CD4-positive, alpha-beta T cell treated with Interleukin-2 at 100 ng/mL for 4 hours (primary cell): ENCODE measurements at regions not wholly inside any gene's neighbourhood (a gene's known extent, or its start where the extent isn't known, plus 50 kb on each side); places are given as distances from the start of the nearest gene placed in this dataset.

ENCODE experiments used
- DNase-seq: peaks from one replicate; pipeline ENCODE4 v3.0.0-alpha.2; 2020; ENCODE audit warnings: low spot score

DNA sequence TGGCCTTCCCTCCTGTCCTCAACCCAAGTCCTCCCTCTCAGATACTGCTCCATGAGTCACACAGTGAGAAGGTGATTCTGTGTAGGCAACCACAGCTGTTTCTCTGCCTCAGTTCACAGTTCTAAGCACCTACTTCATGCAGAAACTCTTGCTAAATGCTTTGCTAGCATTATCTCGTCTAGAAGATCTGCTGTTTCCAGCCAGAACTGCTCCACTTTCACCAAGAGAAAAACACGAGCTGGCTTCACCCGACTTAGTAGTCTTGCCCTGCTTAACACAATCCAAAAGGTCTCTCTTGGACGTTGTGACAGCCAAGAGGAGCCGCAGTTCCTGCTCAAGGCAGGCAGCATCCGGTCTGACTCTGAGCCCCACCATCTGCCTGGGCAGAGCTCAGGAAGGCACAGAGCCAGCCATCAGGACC lies 272.1 kb downstream of the UACA start:
- no peak for DNase-seq

DNA sequence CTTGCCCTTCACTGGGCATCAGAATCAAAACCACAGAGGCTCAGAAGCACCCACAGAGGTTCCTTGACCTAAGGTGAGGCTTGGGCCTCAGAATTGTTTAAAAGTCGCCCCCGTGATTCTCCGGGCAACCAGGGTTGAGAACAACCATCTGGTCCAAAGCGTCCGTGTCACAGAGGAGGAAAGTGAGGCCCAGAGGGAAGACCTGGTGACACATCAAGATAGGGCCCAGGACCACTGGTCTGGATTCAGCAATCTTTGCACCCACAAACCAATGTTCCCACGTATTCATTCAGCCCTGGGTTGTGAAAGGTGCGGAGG lies 272.6 kb downstream of the UACA start:
- DNase-seq = no peak

DNA sequence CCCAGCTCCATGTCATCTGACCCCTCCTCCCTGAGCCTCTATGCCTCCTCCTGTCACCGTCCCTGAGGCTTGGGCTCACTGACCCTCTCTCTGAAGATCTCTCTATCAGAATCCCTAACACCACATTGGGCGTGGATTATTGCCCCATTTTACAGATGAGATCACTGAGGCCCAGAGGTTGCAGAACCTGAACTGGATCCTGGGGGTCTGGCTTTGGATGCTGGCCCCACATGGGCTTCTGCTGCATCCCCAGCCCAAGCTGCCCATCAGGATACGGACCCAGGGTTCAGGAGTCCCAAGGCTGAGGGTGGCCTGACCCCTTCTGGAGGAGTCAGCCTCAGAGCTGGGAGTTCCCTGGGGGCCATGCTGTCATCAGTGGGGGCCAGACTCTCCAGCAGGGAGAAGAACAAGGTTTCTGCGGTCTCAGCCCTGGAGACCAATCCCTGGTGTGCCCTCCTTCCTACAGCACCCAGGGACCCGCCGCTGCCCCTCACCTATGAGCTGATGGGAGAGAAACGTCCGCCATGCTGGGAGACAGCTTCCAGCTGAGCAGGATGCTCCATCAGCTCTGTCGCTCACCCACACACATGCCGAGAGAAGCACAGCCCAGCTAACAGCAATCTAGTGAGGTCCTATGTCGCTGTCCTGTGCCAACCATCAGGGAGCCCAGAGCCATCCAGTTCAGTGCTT lies 273.1 kb downstream of the UACA start:
- DNase-seq = no peak

DNA sequence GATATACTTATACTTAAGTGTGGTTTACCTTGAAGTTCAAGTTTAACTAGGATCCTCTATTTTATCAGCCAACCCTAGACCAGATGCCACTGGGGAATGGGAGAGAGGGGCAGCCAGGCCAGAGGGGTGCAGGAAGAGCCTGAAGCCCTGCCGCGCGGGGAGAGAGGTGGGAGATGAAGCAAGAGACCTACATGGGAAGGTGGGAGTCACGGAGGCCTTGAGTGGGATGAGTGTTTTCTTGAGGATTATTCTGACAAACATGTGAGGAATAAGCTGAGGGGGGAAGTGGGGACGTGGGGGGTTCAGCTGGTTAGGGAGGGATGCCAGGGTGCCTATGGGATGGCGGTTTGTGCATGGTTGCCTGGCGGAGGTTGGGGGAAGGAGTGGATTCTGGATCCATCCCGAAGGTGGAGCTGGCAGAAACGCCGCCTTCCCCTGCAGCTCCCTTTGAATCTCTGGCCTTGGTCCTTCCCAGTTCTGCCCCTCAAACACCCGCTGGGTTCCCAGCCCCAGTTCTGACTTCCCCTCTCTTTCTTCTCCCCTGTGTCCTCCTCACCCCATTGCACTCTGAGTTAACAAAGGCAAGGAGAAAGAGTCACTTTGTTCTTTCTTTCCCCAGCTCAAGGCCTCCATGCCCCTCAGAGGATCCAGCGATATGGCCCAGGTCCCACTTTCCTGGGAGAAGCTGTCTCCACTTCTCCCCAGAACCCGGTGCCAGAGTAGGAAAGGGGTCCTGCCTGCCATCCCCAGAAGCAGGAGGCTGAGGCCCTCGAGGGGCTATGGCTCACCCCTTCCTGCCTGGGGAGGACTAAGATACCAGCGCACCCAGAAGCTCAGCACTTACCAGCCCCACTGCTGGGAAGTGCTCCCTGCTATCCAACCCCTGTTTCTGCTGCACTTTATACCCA lies 274.2 kb downstream of the UACA start:
- DNase-seq = no peak

DNA sequence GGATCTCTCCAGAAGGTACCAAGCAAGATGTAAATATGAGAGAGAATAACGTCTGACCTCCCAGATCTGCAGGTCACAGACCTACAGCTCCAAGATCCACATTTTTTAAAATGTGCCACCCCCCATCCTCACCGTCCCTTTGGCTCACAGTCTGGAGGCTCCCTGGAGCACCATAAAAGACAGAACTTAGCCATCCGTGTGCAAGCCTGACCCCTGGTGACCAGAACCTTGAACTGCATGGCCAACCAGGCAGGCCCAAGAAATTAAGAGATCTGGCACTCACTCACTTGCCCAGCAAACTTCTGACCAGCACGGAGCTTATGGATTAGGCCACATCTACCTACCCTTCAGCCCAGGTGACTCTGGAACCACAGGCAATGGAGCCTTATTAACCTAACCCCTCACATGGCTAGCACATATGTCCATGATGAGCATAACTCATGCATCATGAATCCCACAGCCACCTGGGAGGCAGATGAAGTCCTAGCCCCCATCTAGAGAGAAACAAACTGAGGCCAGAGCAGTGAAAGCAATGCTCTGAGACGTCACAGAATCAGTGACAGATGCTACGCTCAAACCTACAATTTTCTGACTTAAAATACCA lies 275.3 kb downstream of the UACA start:
- DNase-seq = peak; percentile 79

DNA sequence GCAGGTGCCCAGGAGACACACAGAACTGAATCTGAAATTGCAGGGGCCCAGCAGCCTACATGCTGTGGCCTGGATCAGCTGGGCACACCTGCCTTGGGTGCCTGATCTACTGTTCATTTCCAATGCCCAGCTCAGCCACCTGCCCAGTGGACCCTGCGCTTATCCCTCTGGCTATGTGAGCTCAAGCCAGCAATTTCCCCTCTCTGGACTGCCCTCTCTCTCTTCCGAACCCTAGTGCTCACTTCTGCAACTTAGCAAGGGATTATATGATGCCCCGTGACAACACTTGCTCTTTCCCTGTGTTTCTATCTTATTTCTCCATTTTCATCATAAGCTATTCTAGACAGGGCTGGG lies 276.0 kb downstream of the UACA start:
- no peak for DNase-seq

DNA sequence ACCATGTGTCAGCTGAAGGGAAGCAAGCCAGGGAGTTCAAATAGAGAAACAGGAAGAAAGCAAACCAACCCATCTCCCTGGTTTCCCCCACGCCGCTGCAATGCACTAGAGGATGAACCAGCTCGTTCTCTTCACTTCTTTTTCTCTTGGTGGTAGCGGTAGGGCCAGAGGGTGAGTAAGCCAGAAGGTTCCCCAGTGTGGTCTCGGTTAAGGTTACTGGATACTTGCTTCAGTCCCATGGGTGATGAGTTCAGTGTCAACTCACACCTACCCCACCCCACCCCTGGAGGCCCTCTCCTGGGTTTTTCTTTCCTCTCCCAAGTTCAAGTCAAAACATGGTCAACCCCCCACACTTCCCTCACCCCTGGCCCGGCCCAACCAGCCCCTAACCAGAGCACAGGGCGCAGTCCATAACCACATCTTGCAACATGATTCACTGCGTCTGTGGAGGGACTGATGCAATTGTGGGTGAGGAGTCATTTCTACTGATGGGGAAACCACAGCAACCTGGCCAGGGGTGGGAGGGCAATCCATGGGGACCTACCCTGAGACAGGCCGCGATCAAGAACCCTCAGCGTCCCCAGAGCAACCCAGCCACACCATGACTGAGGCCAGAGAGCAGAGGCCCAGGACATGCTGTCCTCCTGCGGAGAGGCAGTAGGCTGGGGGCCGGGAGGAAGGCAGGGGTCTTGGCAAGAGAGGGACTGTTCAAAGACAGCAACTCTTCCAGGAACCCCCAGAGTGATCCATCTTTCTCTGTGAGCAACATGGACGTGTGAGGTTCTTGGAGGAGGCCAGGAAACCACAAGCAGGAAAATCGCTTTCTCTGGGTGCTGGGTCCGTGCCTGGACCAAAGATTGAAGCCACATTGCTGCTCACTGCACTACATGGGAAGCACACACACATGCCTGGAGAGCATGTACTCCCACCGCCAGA lies 276.6 kb downstream of the UACA start:
- DNase-seq = peak; percentile 84

DNA sequence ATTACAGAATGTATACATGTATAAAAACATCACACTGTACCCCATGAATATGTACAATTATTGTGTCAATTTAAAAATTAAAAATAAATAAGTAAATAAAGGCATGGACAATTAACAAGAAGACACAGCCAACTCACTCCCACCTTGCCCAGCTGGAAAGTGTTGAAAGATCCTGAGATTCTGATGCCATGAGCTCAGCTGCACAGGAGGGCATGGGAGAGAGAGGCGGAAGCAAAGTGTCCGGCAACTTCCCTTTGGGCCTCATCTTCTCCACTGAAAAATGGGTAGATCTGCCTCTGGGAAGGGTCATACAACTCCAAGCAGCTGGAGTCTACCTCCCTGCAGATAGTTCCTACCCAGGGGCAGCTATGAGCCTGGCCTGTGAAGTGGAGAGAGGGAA lies 277.3 kb downstream of the UACA start:
- no peak for DNase-seq

DNA sequence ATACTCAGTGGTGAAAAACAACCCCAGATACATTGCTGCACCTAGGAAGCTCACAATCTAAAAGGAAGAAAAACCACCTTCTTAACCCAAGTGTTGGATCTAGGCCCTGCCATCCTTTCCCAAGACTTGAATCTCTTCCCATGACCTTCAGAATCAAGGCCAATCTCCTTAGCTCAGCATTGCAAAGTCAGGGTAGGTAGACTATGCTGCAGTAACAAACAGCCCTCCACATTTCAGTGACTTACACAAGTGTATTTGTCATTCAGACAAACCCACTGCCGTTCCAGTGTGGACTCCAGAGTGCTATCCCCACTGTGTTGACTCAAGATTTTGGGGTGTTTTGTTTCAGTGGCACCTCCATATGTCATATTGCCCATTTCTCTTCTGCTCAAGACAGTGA lies 278.4 kb downstream of the UACA start:
- no peak for DNase-seq

DNA sequence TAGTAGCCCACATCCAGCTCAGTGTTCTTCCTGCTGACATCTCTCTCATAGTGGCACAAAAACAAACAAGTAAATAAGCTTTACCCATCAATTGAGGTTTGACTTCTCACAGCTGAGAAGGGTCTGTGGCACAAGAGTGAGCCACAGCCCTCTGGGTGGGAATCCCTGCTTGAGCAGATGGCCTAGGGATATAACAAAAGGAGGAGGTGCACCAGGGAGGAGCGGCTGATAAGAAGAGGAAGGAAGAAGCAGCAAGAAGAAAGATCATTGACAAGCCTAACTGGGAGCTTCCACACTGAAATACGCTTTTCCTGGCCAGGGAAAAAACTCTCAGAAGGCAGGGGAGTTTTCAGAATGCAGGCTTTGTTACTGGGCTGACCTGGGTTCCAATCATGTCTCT lies 279.8 kb downstream of the UACA start:
- no peak for DNase-seq

DNA sequence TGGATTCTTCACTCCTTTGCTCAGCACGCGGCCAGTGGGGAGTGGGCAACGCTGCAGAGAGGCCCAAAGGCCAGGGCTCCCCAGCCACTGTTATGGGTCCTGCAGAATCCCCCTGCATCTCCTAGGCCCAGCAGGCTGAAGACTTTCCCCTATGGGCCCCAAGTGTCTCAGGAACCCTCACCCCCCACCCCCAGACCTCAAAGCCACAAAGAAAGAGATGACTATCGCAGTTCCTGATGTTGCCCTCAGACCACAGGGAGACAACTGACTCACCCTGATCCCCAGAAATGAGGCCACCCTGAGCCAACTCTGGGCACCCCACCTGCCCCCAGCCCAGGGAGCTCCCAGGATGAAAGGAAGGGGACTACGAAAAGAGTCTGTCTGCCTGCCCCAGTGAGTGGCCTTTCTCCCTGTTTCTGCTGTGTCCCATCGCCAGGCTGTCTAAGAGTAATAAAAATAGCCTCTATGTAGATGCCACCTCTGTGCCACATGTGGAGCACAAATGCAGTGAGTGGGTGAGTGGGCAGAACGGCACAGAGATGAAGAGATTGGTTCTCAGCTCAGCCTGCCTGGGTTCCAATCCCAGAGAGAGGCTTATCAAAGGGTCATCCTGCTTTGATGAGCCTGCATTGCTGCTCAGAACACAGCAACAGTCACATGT lies 283.0 kb downstream of the UACA start:
- DNase-seq = peak; percentile 71

DNA sequence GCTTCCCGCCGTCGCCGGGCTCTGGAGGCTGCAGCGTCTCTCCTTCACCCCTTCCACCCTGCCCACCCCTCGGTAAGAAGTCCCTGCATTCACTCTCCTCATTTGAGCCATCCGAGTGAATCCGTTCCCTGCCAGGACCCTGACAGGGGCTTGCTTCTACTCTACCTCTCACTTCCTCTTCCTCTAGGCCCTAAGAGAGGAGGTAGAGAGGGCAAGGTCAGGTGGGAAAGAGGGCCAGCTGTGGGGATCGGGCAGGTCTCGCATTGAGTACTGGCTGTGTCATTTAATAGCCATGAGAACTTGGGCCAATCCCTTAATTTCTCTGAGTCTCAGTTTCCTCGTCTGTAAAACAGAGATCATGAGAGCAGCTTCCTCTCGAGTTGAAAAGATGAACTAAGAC lies 283.6 kb downstream of the UACA start:
- no peak for DNase-seq

DNA sequence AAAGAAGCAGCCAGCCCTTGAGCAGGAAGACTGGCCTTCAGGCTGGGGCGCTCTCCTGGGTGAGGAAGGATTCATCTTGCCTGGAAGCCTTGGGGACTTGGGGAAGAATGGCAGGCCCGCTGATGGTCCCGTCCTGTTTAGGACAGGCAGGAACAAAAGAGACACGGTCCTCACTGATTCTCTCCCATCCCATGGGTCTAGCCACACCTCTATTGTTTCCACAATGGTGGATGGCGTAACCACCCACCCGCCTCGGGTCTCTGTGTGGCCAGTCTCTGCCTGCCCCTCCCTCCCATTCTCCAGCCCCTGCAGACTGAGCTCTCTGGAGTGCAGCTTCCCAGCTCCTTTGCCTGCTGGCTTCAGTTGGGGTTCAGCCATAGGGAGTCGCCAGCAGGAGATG lies 284.3 kb downstream of the UACA start:
- DNase-seq = no peak

DNA sequence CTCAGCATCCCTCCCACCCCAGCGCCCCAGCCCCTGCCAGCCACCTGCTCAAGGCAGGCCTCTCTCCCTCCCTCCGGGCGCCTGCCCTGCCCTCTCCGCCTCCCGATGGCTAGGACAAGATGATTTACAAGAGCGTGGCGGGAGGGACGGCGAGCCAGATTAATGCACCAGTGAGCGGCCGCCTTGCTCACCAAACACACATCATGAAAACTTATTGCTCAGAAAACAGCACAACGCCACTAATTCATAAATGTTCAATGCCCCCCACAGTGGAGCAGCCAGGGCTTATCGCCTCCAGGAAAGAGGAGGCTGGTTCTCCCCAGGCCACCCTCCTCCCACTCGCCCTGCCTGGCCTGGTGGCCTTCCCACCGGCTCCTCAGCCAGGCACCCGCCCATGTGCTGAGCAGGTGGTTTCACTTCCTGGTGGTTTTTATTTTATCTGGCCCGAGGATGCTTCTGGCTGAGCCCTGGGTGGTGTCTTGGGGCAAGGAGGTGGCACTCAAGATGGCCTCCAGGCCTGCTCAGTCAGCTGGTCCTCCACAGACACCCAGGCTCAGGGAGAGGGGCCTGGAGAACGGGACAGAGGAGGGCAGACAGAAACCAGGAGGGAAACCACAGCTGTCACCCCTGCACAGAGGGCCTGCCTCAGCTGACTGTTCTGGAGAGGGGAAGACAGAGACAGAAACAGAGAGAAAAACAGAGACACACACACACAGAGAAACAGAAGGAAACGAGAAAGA lies 284.9 kb downstream of the UACA start:
- no peak for DNase-seq

DNA sequence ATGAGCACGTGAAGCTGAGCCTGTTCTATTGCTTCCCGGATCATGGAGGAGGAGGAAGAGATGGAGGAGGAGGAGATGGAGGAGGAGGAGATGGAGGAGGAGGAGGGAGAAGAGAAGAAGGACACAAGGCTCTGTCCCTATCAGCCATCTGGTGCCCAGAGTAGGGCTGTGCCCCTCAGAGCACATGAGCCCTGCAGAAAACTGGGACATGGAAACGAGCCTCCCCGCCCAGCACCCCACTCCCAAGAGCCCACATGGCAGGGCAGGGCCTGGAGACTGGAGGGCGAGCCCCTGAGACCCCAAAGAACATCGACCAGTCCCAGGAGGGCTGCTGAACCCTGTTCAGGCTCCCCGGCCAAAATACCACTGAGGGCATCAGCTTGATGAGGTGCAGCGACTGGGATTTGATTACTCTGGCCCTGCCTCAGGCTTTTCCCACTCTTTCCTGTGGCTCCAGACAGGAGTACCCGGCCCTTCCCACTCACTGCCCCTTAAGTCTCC lies 285.6 kb downstream of the UACA start:
- no peak for DNase-seq

DNA sequence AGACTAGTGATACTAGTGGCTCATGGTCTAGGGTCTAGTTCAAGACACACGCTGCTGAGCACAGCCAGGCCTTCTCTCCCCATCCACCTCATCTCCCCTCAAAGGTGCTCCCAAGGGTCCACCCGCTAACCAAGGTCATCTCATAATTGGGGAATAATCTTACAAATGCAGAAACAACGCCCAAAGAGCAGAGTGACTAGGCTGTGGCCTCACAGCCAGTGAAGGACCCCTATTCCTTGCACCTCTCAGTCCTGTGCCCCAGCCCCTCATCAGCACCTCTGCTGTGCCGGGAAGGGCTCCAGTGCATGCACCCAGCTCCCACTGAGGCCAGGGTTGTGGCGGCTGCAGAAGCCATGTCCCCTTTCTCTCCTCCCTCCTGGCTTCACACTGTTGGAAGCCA lies 286.9 kb downstream of the UACA start:
- no peak for DNase-seq

DNA sequence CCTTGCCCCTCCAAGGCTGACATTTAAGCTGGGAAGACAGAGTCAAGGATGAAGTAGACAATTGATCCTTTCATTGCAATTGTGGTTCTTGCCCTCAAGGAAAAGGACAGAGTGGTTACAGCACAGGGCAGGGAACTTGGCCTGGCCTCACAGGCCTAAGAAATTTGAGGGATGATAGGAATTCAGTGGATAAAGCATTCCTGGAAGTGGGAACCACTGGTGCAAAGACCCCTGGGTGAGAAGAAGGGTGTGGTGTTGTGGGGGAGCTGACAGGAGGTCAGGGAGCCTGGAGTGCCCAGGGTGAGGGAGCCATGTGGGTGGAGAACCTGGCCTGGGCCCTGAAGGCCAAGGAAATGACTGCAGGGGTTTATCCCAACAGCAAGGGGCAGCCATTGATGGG lies 287.4 kb downstream of the UACA start:
- no peak for DNase-seq

DNA sequence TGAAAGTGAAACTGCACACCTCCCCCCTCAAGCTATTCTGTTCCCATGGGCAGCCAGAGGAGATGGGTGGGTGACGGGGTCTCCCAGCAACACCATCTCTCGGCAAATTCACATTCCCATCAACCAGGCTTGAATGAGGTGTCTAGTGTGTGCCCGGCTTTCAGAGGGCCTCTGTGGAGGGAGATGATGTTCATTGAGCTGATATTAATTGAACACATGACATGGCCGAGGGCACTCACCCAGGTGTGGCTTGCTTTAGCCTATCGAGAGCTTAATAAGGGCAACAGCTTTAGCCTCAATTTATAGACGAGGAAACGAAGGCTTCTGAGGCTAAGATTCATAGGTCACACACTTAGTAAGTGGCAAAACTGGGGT lies 288.0 kb downstream of the UACA start:
- no peak for DNase-seq

DNA sequence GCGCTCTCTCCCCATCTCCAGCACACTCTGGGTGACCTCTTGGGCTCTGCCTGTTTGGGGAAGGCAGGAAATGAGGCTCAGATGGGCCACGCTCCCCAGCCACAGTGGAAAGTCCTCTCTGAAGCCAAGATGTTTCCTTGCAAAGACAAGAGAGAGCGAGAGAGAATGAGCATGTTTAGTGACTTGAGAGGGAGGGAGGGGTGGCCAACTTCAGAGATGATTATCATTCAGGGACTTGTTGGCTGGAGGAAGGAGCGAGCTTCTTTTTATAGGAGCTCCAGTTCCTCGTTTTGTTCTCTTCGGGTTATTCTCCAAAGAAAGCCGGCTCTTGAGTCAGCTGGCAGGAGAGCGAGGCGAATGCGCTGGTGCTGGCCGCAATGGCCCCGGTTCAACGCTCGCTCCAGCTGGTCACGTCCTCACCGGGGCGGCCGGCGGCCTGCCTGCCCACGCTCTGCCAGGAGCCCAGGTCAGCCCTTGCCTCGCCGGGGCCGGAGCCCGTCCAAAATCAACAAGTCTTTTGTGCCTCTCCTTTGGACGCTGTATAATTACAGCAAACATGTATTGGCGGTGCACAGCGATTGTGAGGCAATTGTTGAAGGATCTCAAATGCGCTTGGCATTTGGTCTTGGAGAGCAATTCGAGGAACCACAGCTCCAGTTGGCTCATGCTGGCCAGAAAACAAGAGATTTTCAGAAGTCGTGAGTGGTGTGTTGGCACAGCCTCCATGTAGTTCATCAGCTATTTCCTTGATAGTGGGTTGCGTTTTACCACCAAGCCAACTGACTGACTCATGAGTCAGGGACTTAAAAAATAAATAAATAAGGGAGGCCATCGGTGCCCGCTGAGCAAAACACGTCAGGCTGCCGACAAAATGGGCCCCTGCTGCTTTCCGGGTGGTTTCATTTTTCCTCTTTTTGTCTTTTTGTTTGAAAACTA lies 288.6 kb downstream of the UACA start:
- DNase-seq = peak; percentile 63
